Coronary artery (tissue), 2 donors: ENCODE measurements at regions not wholly inside any gene's neighbourhood (a gene's known extent, or its start where the extent isn't known, plus 50 kb on each side); places are given as distances from the start of the nearest gene placed in this dataset.

ENCODE experiments used
- DNase-seq: peaks from one replicate; pipeline ENCODE4 v3.0.0-alpha.2; 2017; ENCODE audit warnings: low spot score
- H3K27ac ChIP-seq, 2 donors: fragments of 200-600 bp; sonication (generic); one replicate each; pipeline ENCODE4 v1.5.1; 2016 to 2019
- H3K4me3 ChIP-seq: fragments of 200-600 bp; sonication (generic); 2 replicates; pipeline ENCODE4 v1.5.1; 2016; ENCODE audit warnings: mild to moderate bottlenecking, moderate library complexity
- CTCF ChIP-seq: fragments of 200-600 bp; sonication (generic); IDR thresholded peaks from one replicate; pipeline ENCODE4 v1.5.1; 2019; ENCODE audit warnings: antibody characterized with exemption

- no peak for TF ChIP-seq CTCF
- Histone ChIP-seq H3K4me3 (no peak overlapping the region), H3K27ac (no peak overlapping the region)
- DNase-seq, result no peak
Measured at GRCh38 chr3:103341078-103341606, 906.3 kb downstream of the ZPLD1 start.

- DNase-seq, result no peak
- no peak for TF ChIP-seq CTCF
- Histone ChIP-seq H3K27ac (no peak overlapping the region), H3K4me3 (no peak overlapping the region)
Measured at GRCh38 chr3:103342205-103342731, 907.5 kb downstream of the ZPLD1 start.

GRCh38 chr3:103349760-103350159 lies 914.9 kb downstream of the ZPLD1 start:
- DNase-seq, result no peak
- TF ChIP-seq CTCF, result no peak
- H3K4me3 ChIP-seq, result no peak overlapping the region
- no peak overlapping the region for H3K27ac ChIP-seq

GRCh38 chr3:103365467-103365866 lies 930.7 kb downstream of the ZPLD1 start:
- Histone ChIP-seq H3K27ac (no peak overlapping the region), H3K4me3 (no peak overlapping the region)
- DNase-seq, result no peak
- TF ChIP-seq CTCF, result no peak

- no peak for TF ChIP-seq CTCF
- H3K4me3 ChIP-seq, result no peak overlapping the region
- no peak overlapping the region for H3K27ac ChIP-seq
- DNase-seq, result no peak
Measured at GRCh38 chr3:103367481-103367880, 932.7 kb downstream of the ZPLD1 start.

GRCh38 chr3:103371411-103371810 lies 936.6 kb downstream of the ZPLD1 start:
- no peak for DNase-seq
- Histone ChIP-seq H3K27ac (no peak overlapping the region), H3K4me3 (no peak overlapping the region)
- no peak for TF ChIP-seq CTCF

GRCh38 chr3:103372031-103372430 lies 937.2 kb downstream of the ZPLD1 start:
- Histone ChIP-seq H3K4me3 (no peak overlapping the region), H3K27ac (no peak overlapping the region)
- no peak for TF ChIP-seq CTCF
- DNase-seq, result no peak
